Osteocyte (in vitro differentiated cells): ENCODE measurements at regions not wholly inside any gene's neighbourhood (a gene's known extent, or its start where the extent isn't known, plus 50 kb on each side); places are given as distances from the start of the nearest gene placed in this dataset.

ENCODE experiments used
- DNase-seq: peaks from one replicate; pipeline ENCODE4 v3.0.0; 2021; ENCODE audit warnings: mixed read lengths; ENCODE audit not compliant: unreplicated experiment; ENCODE audit errors: extremely low spot score
- H3K27ac Mint-ChIP-seq: one replicate; pipeline ENCODE4 v1.8.0; 2021; ENCODE audit warnings: mild to moderate bottlenecking, mixed read lengths; ENCODE audit not compliant: unreplicated experiment
- H3K27me3 Mint-ChIP-seq: one replicate; pipeline ENCODE4 v1.8.0; 2021; ENCODE audit warnings: mixed read lengths; ENCODE audit not compliant: unreplicated experiment
- H3K36me3 Mint-ChIP-seq: one replicate; pipeline ENCODE4 v1.8.0; 2021; ENCODE audit warnings: mixed read lengths; ENCODE audit not compliant: unreplicated experiment
- H3K4me1 Mint-ChIP-seq: one replicate; pipeline ENCODE4 v1.8.0; 2021; ENCODE audit warnings: mixed read lengths; ENCODE audit not compliant: unreplicated experiment
- H3K4me3 Mint-ChIP-seq: one replicate; pipeline ENCODE4 v1.8.0; 2021; ENCODE audit warnings: mild to moderate bottlenecking, moderate library complexity, mixed read lengths; ENCODE audit not compliant: unreplicated experiment
- H3K9me3 Mint-ChIP-seq: one replicate; pipeline ENCODE4 v1.8.0; 2021; ENCODE audit warnings: mixed read lengths; ENCODE audit not compliant: unreplicated experiment
- CTCF ChIP-seq: fragments of 200-600 bp; sonication (generic); IDR thresholded peaks from 2 replicates; pipeline ENCODE4 v1.5.0; 2021; ENCODE audit warnings: antibody characterized with exemption, mild to moderate bottlenecking, moderate library complexity

- peaks cover 18% of the 10 kb centered on the region for H3K4me1 Mint-ChIP-seq
- H3K9me3 Mint-ChIP-seq: no peaks in the 10 kb centered on the region
- TF ChIP-seq CTCF: no peak
- peaks cover 5% of the 10 kb centered on the region for H3K27me3 Mint-ChIP-seq
- DNase-seq: no peak
- H3K36me3 Mint-ChIP-seq: no peaks in the 10 kb centered on the region
- no peak overlapping the region for H3K27ac Mint-ChIP-seq
- no peak overlapping the region for H3K4me3 Mint-ChIP-seq
Measured at GRCh38 chr2:201980389-201980821, 53.2 kb upstream of the FZD7 start.

GRCh38 chr2:201980946-201981345, 52.7 kb upstream of the FZD7 start:
- Mint-ChIP-seq H3K36me3 (no peaks in the 10 kb centered on the region), H3K4me1 (peaks cover 21% of the 10 kb centered on the region), H3K27ac (no peak overlapping the region), H3K9me3 (no peaks in the 10 kb centered on the region), H3K27me3 (peaks cover 5% of the 10 kb centered on the region), H3K4me3 (no peak overlapping the region)
- DNase-seq: no peak
- no peak for TF ChIP-seq CTCF

GRCh38 chr2:201983174-201983573, 50.5 kb upstream of the FZD7 start:
- Mint-ChIP-seq H3K27ac (no peak overlapping the region), H3K36me3 (no peaks in the 10 kb centered on the region), H3K4me3 (no peak overlapping the region), H3K9me3 (no peaks in the 10 kb centered on the region), H3K4me1 (peaks cover 12% of the 10 kb centered on the region), H3K27me3 (no peaks in the 10 kb centered on the region)
- DNase-seq: no peak
- no peak for TF ChIP-seq CTCF

- H3K36me3 Mint-ChIP-seq: no peaks in the 10 kb centered on the region
- DNase-seq: no peak
- H3K9me3 Mint-ChIP-seq: no peaks in the 10 kb centered on the region
- no peak overlapping the region for H3K27ac Mint-ChIP-seq
- TF ChIP-seq CTCF: no peak
- H3K4me1 Mint-ChIP-seq: peaks cover 12% of the 10 kb centered on the region
- H3K27me3 Mint-ChIP-seq: no peaks in the 10 kb centered on the region
- H3K4me3 Mint-ChIP-seq: no peak overlapping the region
Measured at GRCh38 chr2:201983800-201984199, 49.9 kb upstream of the FZD7 start.
